IMR-90 (cell line): ENCODE measurements at regions not wholly inside any gene's neighbourhood (a gene's known extent, or its start where the extent isn't known, plus 50 kb on each side); places are given as distances from the start of the nearest gene placed in this dataset.

Experiments used
- ATAC-seq: fragments of 200-7000 bp; cut with Tn5 transposase; 2 replicates; pipeline ENCODE4 v1.9.1; 2020; ENCODE audit warnings: low read depth, mild to moderate bottlenecking, moderate library complexity
- BruUV-seq: library from RNA; stranded (reverse); fragments of 400-500 nt; replicated peaks from 2 replicates; lab custom pipeline; 2021; lab: Mats Ljungman, UMichigan
- CTCF ChIA-PET: fragments of 300-600 bp; formaldehyde crosslinking; extraction: SDS; loops from one replicate; lab custom pipeline; 2021; ENCODE audit warnings: antibody characterized with exemption; lab: Yijun Ruan, JAX
- POLR2A ChIA-PET: fragments of 300-600 bp; sonication (Branson Sonifier 250); formaldehyde crosslinking; loops from one replicate; lab custom pipeline; 2022; ENCODE audit warnings: antibody characterized with exemption; ENCODE audit not compliant: unreplicated experiment; lab: Charles Lee
- DNase-seq: peaks from one replicate; pipeline ENCODE4 v3.0.0; 2013
- H2AFZ ChIP-seq: replicated peaks from 2 replicates; pipeline ENCODE3; 2013; ENCODE audit warnings: low read length, mild to moderate bottlenecking; ENCODE audit not compliant: poor library complexity
- H2AK5ac ChIP-seq: 2 replicates; pipeline ENCODE4 v1.6.1; 2013; ENCODE audit warnings: low read depth, low read length, inconsistent platforms
- H2AK9ac ChIP-seq: replicated peaks from 2 replicates; pipeline ENCODE3; 2013; ENCODE audit warnings: mild to moderate bottlenecking, low read depth, low read length, moderate library complexity; ENCODE audit not compliant: poor library complexity
- H2BK120ac ChIP-seq: 2 replicates; pipeline ENCODE4 v1.6.1; 2013; ENCODE audit warnings: low read depth, low read length, inconsistent platforms
- H2BK15ac ChIP-seq: 3 replicates; pipeline ENCODE4 v1.6.1; 2013; ENCODE audit warnings: low read depth, low read length, inconsistent platforms
- H2BK20ac ChIP-seq: 2 replicates; pipeline ENCODE4 v1.6.1; 2013; ENCODE audit warnings: low read depth, mild to moderate bottlenecking, inconsistent platforms, low read length, moderate library complexity
- H2BK5ac ChIP-seq: 2 replicates; pipeline ENCODE4 v1.6.1; 2013; ENCODE audit warnings: mild to moderate bottlenecking, low read depth, low read length, inconsistent platforms; ENCODE audit not compliant: poor library complexity, severe bottlenecking
- H3K14ac ChIP-seq: replicated peaks from 2 replicates; pipeline ENCODE4 v1.6.1; 2013; ENCODE audit warnings: low read depth, low read length, inconsistent platforms
- H3K18ac ChIP-seq: 2 replicates; pipeline ENCODE4 v1.6.1; 2013; ENCODE audit warnings: low read depth, low read length, control low read depth
- H3K23ac ChIP-seq: 2 replicates; pipeline ENCODE4 v1.6.1; 2013; ENCODE audit warnings: low read depth, low read length, inconsistent platforms
- H3K27ac ChIP-seq: 2 replicates; pipeline ENCODE4 v1.5.1; 2013; ENCODE audit warnings: mild to moderate bottlenecking, control low read depth, low read length; ENCODE audit not compliant: insufficient read depth
- H3K27me3 ChIP-seq: 2 replicates; pipeline ENCODE4 v1.6.1; 2013; ENCODE audit warnings: low read length; ENCODE audit not compliant: control insufficient read depth, insufficient read depth
- H3K36me3 ChIP-seq: 2 replicates; pipeline ENCODE4 v1.6.1; 2013; ENCODE audit warnings: low read length, mixed read lengths; ENCODE audit not compliant: control insufficient read depth, insufficient read depth
- H3K4ac ChIP-seq: 2 replicates; pipeline ENCODE4 v1.6.1; 2013; ENCODE audit warnings: low read depth, low read length, inconsistent platforms
- H3K4me1 ChIP-seq: 2 replicates; pipeline ENCODE4 v1.6.1; 2013; ENCODE audit warnings: low read length, mixed read lengths; ENCODE audit not compliant: control insufficient read depth, insufficient read depth
- H3K4me2 ChIP-seq: 2 replicates; pipeline ENCODE4 v1.6.1; 2013; ENCODE audit warnings: low read depth, mild to moderate bottlenecking, control low read depth, low read length, moderate library complexity
- H3K4me3 ChIP-seq: 2 replicates; pipeline ENCODE4 v1.5.1; 2013; ENCODE audit warnings: low read depth, mild to moderate bottlenecking, control low read depth, low read length, moderate library complexity; ENCODE audit not compliant: insufficient read depth
- H3K56ac ChIP-seq: 2 replicates; pipeline ENCODE4 v1.6.1; 2013; ENCODE audit warnings: low read length, inconsistent platforms; ENCODE audit not compliant: insufficient read depth; ENCODE audit errors: extremely low read depth
- H3K79me1 ChIP-seq, 2 experiments: 2 replicates each; pipeline ENCODE4 v1.6.1; 2013; ENCODE audit warnings: low read length in 2 of 2, inconsistent platforms in 1 of 2, low read depth in 1 of 2
- H3K9ac ChIP-seq: 2 replicates; pipeline ENCODE4 v1.6.1; 2013; ENCODE audit warnings: low read depth, low read length, control low read depth
- H3K9me1 ChIP-seq: 2 replicates; pipeline ENCODE4 v1.6.1; 2013; ENCODE audit warnings: low read length, inconsistent platforms; ENCODE audit not compliant: insufficient read depth
- H3K9me3 ChIP-seq: 2 replicates; pipeline ENCODE4 v1.6.1; 2013; ENCODE audit warnings: low read length; ENCODE audit not compliant: control insufficient read depth, insufficient read depth
- H4K20me1 ChIP-seq: 2 replicates; pipeline ENCODE4 v1.6.1; 2013; ENCODE audit warnings: low read length, inconsistent platforms; ENCODE audit not compliant: insufficient read depth
- H4K5ac ChIP-seq: 2 replicates; pipeline ENCODE4 v1.6.1; 2013; ENCODE audit warnings: mild to moderate bottlenecking, low read depth, low read length, control low read depth
- H4K8ac ChIP-seq, 2 experiments: 2 replicates each; pipeline ENCODE4 v1.6.1; 2013; ENCODE audit warnings: low read depth in 2 of 2, low read length in 2 of 2, control low read depth in 1 of 2, inconsistent platforms in 1 of 2
- H4K91ac ChIP-seq: 2 replicates; pipeline ENCODE4 v1.6.1; 2013; ENCODE audit warnings: low read depth, low read length, inconsistent platforms; ENCODE audit not compliant: insufficient read depth
- CHD1 ChIP-seq: IDR thresholded peaks from 2 replicates; pipeline ENCODE4 v1.6.1; 2012; ENCODE audit warnings: low read depth, low read length, improper control_type of control experiment
- FOS ChIP-seq: fragments of 150-350 bp; IDR thresholded peaks from 2 replicates; pipeline ENCODE4 v1.6.1; 2016; ENCODE audit warnings: low read depth, low read length
- SMC3 ChIP-seq: fragments of 150-350 bp; IDR thresholded peaks from 2 replicates; pipeline ENCODE4 v1.6.1; 2016; ENCODE audit warnings: low read depth, mild to moderate bottlenecking, antibody characterized with exemption, low read length, moderate library complexity
- WGBS, 2 experiments: methylation state at CpG; one replicate each; pipeline versions ENCODE4 v1.1.5 to v1.1.7; 2013; ENCODE audit warnings: missing lambda C conversion rate in 2 of 2; ENCODE audit not compliant: insufficient read length in 1 of 2; ENCODE audit errors: extremely low coverage in 2 of 2; 5-methylcytosine and 5-hydroxymethylcytosine counted together
- dilution Hi-C: fragments of 300-500 bp; cut with HindIII; formaldehyde crosslinking; loops from one replicate; pipeline ENCODE4 v1.14.3; 2018; ENCODE audit warnings: low sequenced_read_pairs; ENCODE audit not compliant: unreplicated experiment
- in situ Hi-C: fragments of 300-500 bp; cut with MboI; formaldehyde crosslinking; loops from 3 replicates; pipeline ENCODE4 v1.14.3; 2019; ENCODE audit warnings: low sequenced_read_pairs, inconsistent platforms, mixed read lengths
- intact Hi-C: fragments of 100-400 bp; cut with micrococcal nuclease; formaldehyde crosslinking; loops from 2 replicates; pipeline ENCODE4 v1.10.0; 2022

- no peak overlapping the region for H3K27ac ChIP-seq
- 14% methylated on average over 1 of the region's 1 CpG; no CpG with 5 or more reads in 1 of the 2 experiments for WGBS, 2 experiments
- intact Hi-C loops, result no loop called here
- CTCF ChIA-PET, result no interaction called here
- no peaks in the 10 kb centered on the region for H3K79me1 ChIP-seq
- no TSS peak for BruUV-seq
- H3K9ac ChIP-seq, result no peak overlapping the region
- dilution Hi-C loops, result no loop called here
- H2AK5ac ChIP-seq, result no peak overlapping the region
- no peak for TF ChIP-seq SMC3
- no peak for TF ChIP-seq CHD1
- no peak for TF ChIP-seq FOS
- H2AFZ ChIP-seq, result no peak overlapping the region
- H3K4ac ChIP-seq, result no peak overlapping the region
- H2BK5ac ChIP-seq, result no peak overlapping the region
- no peak overlapping the region for H2BK120ac ChIP-seq
- H3K27me3 ChIP-seq, result peaks cover 1% of the 10 kb centered on the region; the same call in 1 of the 2 replicates
- no peak overlapping the region for H4K91ac ChIP-seq
- DNase-seq (no peak), ATAC-seq (no peak)
- H3K56ac ChIP-seq, result no peak overlapping the region
- no peaks in the 10 kb centered on the region for H4K20me1 ChIP-seq
- no peak overlapping the region for H2BK15ac ChIP-seq
- POLR2A ChIA-PET, result no interaction called here
- H4K8ac ChIP-seq, result no peak overlapping the region
- no peak overlapping the region for H2BK20ac ChIP-seq
- no peak overlapping the region for H3K4me3 ChIP-seq
- H3K36me3 ChIP-seq, result no peaks in the 10 kb centered on the region
- no peak overlapping the region for H4K5ac ChIP-seq
- H3K9me1 ChIP-seq, result no peaks in the 10 kb centered on the region
- no peaks in the 10 kb centered on the region for H3K4me1 ChIP-seq
- H3K18ac ChIP-seq, result no peak overlapping the region
- no peak overlapping the region for H3K4me2 ChIP-seq
- no peak overlapping the region for H3K14ac ChIP-seq
- peaks cover 11% of the 10 kb centered on the region for H3K9me3 ChIP-seq
- H2AK9ac ChIP-seq, result no peak overlapping the region
- in situ Hi-C loops, result no loop called here
- H3K23ac ChIP-seq, result no peak overlapping the region
Measured at GRCh38 chr15:72964542-72964941, 87.7 kb upstream of the NEO1 start.
